Common myeloid progenitor, CD34-positive (primary cell): ENCODE measurements at regions not wholly inside any gene's neighbourhood (a gene's known extent, or its start where the extent isn't known, plus 50 kb on each side); places are given as distances from the start of the nearest gene placed in this dataset.
"Not testable (repeated sequence)": the region's sequence is repeated elsewhere in the genome, so short reads cannot be mapped to it uniquely, and the experiment has no call there.

Source experiments
- CTCF ChIA-PET: fragments of 350-600 bp; sonication (Branson Sonifier 250); formaldehyde crosslinking; loops from one replicate; lab custom pipeline; 2021; ENCODE audit warnings: antibody characterized with exemption; lab: Charles Lee
- POLR2A ChIA-PET: fragments of 350-600 bp; sonication (Branson Sonifier 250); formaldehyde crosslinking; loops from one replicate; lab custom pipeline; 2021; ENCODE audit warnings: antibody characterized with exemption; lab: Charles Lee
- DNase-seq, 3 donors: peaks; one replicate each; pipeline versions ENCODE4 v3.0.0 to v3.0.0-alpha.2; 2013
- H3K27ac ChIP-seq, 2 experiments: 1 replicate in 1 of 2; 2 replicates in 1 of 2; pipeline ENCODE4 v1.7.0; 2013; ENCODE audit warnings: inconsistent platforms in 2 of 2, low read length in 2 of 2, mild to moderate bottlenecking in 2 of 2, low read depth in 1 of 2, moderate library complexity in 1 of 2; ENCODE audit not compliant: severe bottlenecking in 2 of 2, insufficient read depth in 1 of 2, poor library complexity in 1 of 2
- H3K27me3 ChIP-seq, 5 experiments: replicated peaks in 2 of 5; 1 replicate in 3 of 5; 2 replicates in 2 of 5; pipeline versions ENCODE4 v1.6.1 to v1.7.0; 2013; ENCODE audit warnings: low read length in 4 of 5, mild to moderate bottlenecking in 2 of 5, moderate library complexity in 2 of 5, inconsistent platforms in 1 of 5; ENCODE audit not compliant: insufficient read depth in 5 of 5, control insufficient read depth in 4 of 5
- H3K36me3 ChIP-seq, 4 experiments: 1 replicate in 2 of 4; 2 replicates in 2 of 4; pipeline versions ENCODE4 v1.6.1 to v1.7.0; 2013; ENCODE audit warnings: low read length in 3 of 4, control low read depth in 1 of 4, mild to moderate bottlenecking in 1 of 4; ENCODE audit not compliant: control insufficient read depth in 4 of 4, insufficient read depth in 4 of 4
- H3K4me1 ChIP-seq, 4 experiments: 1 replicate in 3 of 4; 2 replicates in 1 of 4; pipeline versions ENCODE4 v1.6.1 to v1.7.1; 2013; ENCODE audit warnings: low read length in 3 of 4, mild to moderate bottlenecking in 3 of 4, control low read depth in 1 of 4, inconsistent platforms in 1 of 4, moderate library complexity in 1 of 4; ENCODE audit not compliant: control insufficient read depth in 4 of 4, insufficient read depth in 4 of 4; ENCODE audit errors: control extremely low read depth in 1 of 4
- H3K4me3 ChIP-seq, 7 experiments: 1 replicate in 4 of 7; 2 replicates in 3 of 7; pipeline versions ENCODE4 v1.5.1 to v1.7.0; 2013; ENCODE audit warnings: mild to moderate bottlenecking in 7 of 7, low read length in 6 of 7, moderate library complexity in 6 of 7, inconsistent platforms in 2 of 7, low read depth in 2 of 7, control low read depth in 1 of 7; ENCODE audit not compliant: insufficient read depth in 4 of 7, control insufficient read depth in 1 of 7; ENCODE audit errors: extremely low read depth in 1 of 7
- H3K9me3 ChIP-seq, 5 experiments: 1 replicate in 4 of 5; 2 replicates in 1 of 5; pipeline versions ENCODE4 v1.6.1 to v1.7.1; 2013; ENCODE audit warnings: low read length in 4 of 5, mild to moderate bottlenecking in 2 of 5, inconsistent platforms in 1 of 5, low read depth in 1 of 5, moderate library complexity in 1 of 5; ENCODE audit not compliant: control insufficient read depth in 4 of 5, insufficient read depth in 2 of 5; ENCODE audit errors: control extremely low read depth in 1 of 5
- WGBS: methylation state at CpG from one replicate; pipeline ENCODE4 v1.1.5; 2013; ENCODE audit not compliant: insufficient coverage; 5-methylcytosine and 5-hydroxymethylcytosine counted together

GRCh38 chr21:5121849-5122248 lies 5399.5 kb upstream of the TPTE start:
- H3K27me3 ChIP-seq, H3K9me3 ChIP-seq, CTCF ChIA-PET, DNase-seq, POLR2A ChIA-PET, H3K27ac ChIP-seq, H3K36me3 ChIP-seq, H3K4me3 ChIP-seq, H3K4me1 ChIP-seq: not testable (repeated sequence)
- WGBS: no CpG with 5 or more reads among the region's 16 CpGs

GRCh38 chr21:5123655-5124054 lies 5397.7 kb upstream of the TPTE start:
- POLR2A ChIA-PET, H3K36me3 ChIP-seq, H3K4me3 ChIP-seq, H3K9me3 ChIP-seq, H3K4me1 ChIP-seq, CTCF ChIA-PET, DNase-seq, H3K27me3 ChIP-seq, H3K27ac ChIP-seq: not testable (repeated sequence)
- WGBS: no CpG with 5 or more reads among the region's 16 CpGs

- POLR2A ChIA-PET, H3K9me3 ChIP-seq, CTCF ChIA-PET, H3K27ac ChIP-seq, H3K27me3 ChIP-seq, H3K4me1 ChIP-seq, H3K36me3 ChIP-seq: not testable (repeated sequence)
- DNase-seq: peak; percentile 82 to 94 (median 91)
- 0% methylated on average over 11 of the region's 42 CpGs for WGBS
- peak overlapping the region in 3 of 7 experiments; percentile 23 to 67 (median 53) for H3K4me3 ChIP-seq
Observed at GRCh38 chr21:5128261-5128660, 5393.1 kb upstream of the TPTE start.

- CTCF ChIA-PET, H3K4me1 ChIP-seq, DNase-seq, H3K36me3 ChIP-seq, H3K27me3 ChIP-seq, POLR2A ChIA-PET, H3K27ac ChIP-seq, H3K9me3 ChIP-seq, H3K4me3 ChIP-seq: not testable (repeated sequence)
- no CpG with 5 or more reads among the region's 19 CpGs for WGBS
Observed at GRCh38 chr21:5133824-5134223, 5387.6 kb upstream of the TPTE start.

GRCh38 chr21:5136406-5136805 lies 5385.0 kb upstream of the TPTE start:
- H3K27ac ChIP-seq, H3K4me3 ChIP-seq, H3K36me3 ChIP-seq, H3K9me3 ChIP-seq, CTCF ChIA-PET, H3K4me1 ChIP-seq, POLR2A ChIA-PET, DNase-seq, H3K27me3 ChIP-seq: not testable (repeated sequence)
- no CpG with 5 or more reads among the region's 8 CpGs for WGBS

- POLR2A ChIA-PET, H3K27me3 ChIP-seq: not testable (repeated sequence)
- no CpG with 5 or more reads among the region's 18 CpGs for WGBS
Observed at GRCh38 chr21:5137006-5137405, 5384.4 kb upstream of the TPTE start.

GRCh38 chr21:5138687-5139086 lies 5382.7 kb upstream of the TPTE start:
- no CpG with 5 or more reads among the region's 7 CpGs for WGBS
- H3K36me3 ChIP-seq, H3K27ac ChIP-seq, CTCF ChIA-PET, H3K4me3 ChIP-seq, POLR2A ChIA-PET, DNase-seq, H3K4me1 ChIP-seq, H3K9me3 ChIP-seq, H3K27me3 ChIP-seq: not testable (repeated sequence)

More at GRCh38 chr21:5137006-5137405, 5384.4 kb upstream of the TPTE start:
- H3K36me3 ChIP-seq, H3K9me3 ChIP-seq, H3K4me1 ChIP-seq, H3K27ac ChIP-seq, H3K4me3 ChIP-seq, DNase-seq, CTCF ChIA-PET: not testable (repeated sequence)
